BJ (cell line): ENCODE measurements at regions not wholly inside any gene's neighbourhood (a gene's known extent, or its start where the extent isn't known, plus 50 kb on each side); places are given as distances from the start of the nearest gene placed in this dataset.

Source experiments
- CTCF ChIA-PET: fragments of 350-600 bp; formaldehyde crosslinking; extraction: SDS; loops from one replicate; lab custom pipeline; 2021; ENCODE audit warnings: antibody characterized with exemption, inconsistent platforms; lab: Yijun Ruan, JAX
- POLR2A ChIA-PET: fragments of 300-600 bp; sonication (Branson Sonifier 250); formaldehyde crosslinking; extraction: SDS; loops from one replicate; lab custom pipeline; 2021; ENCODE audit warnings: antibody characterized with exemption; lab: Charles Lee
- DNase-seq: peaks from one replicate; pipeline ENCODE4 v3.0.0-alpha.2; 2011; ENCODE audit warnings: low read depth
- H3K27me3 ChIP-seq: 2 replicates; pipeline ENCODE4 v1.6.0; 2011; ENCODE audit warnings: low read length; ENCODE audit not compliant: control insufficient read depth, insufficient read depth
- H3K36me3 ChIP-seq: 2 replicates; pipeline ENCODE4 v1.5.1; 2011; ENCODE audit warnings: low read length; ENCODE audit not compliant: control insufficient read depth, insufficient read depth
- H3K4me3 ChIP-seq: 2 replicates; pipeline ENCODE4 v1.5.1; 2011; ENCODE audit warnings: low read depth, mild to moderate bottlenecking, control low read depth, low read length
- CTCF ChIP-seq: IDR thresholded peaks from 2 replicates; pipeline ENCODE4 v1.5.1; 2011; ENCODE audit warnings: low read depth, mild to moderate bottlenecking, control low read depth, inconsistent platforms, low read length, moderate library complexity; ENCODE audit not compliant: insufficient read depth

GRCh38 chr18:59751186-59751585, 54.0 kb upstream of the CCBE1 start:
- POLR2A ChIA-PET, result no interaction called here

DNA sequence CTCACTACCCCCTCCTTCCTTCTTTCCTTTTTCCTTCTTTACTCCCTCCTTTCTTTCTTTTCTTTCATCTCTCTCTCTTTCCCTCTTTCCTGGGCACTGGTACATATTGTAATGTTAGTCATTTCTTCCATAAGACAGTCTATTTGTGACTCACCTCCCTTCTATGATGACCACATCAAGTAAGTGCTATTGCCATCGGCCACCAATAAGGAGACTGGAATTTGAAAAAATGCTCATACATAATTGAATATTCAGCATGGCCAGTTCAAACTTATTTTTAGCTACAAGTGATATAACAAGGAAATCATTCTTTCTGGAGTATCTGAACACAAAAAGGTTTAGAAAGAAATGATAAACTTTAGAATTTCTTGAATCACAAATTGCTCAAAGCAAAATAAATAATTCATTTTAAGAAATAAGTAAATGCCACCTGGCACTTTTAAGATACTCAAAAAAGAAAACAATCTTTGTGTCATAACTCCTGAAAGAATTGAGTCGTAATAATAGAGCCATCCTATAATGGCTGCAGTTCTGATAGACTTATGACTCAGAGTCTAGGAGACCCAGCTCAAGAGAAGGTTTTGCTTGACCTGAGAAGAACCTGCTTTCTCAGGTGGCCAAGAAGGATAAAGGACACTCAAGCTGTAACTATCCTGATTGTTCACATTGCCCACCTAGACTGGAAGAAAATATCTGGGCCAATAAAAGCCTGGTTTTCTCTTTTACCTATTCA, 51.6 kb upstream of the CCBE1 start:
- POLR2A ChIA-PET, result no interaction called here
- H3K4me3 ChIP-seq, result no peak overlapping the region
- CTCF ChIA-PET, result interaction anchor here (0.9 to 1.7 kb wide), 2 partner anchors 19 to 51 kb away, joined by 4 read pairs; no protein-coding TSS in a partner anchor
- no peaks in the 10 kb centered on the region for H3K36me3 ChIP-seq
- H3K27me3 ChIP-seq, result no peaks in the 10 kb centered on the region
- peak; percentile 76 for DNase-seq
- no peak for TF ChIP-seq CTCF

More at GRCh38 chr18:59751186-59751585, 54.0 kb upstream of the CCBE1 start:
- Histone ChIP-seq H3K27me3 (no peaks in the 10 kb centered on the region), H3K4me3 (no peak overlapping the region), H3K36me3 (no peaks in the 10 kb centered on the region)
- TF ChIP-seq CTCF, result no peak
- no peak for DNase-seq
- CTCF ChIA-PET, result interaction anchor here (1.0 to 3.9 kb wide), 5 partner anchors 9 to 120 kb away, joined by 3 to 22 read pairs (median 4); partner anchors contain the start of gene CCBE1
